Adrenal gland (tissue), 9 donors: ENCODE measurements at regions not wholly inside any gene's neighbourhood (a gene's known extent, or its start where the extent isn't known, plus 50 kb on each side); places are given as distances from the start of the nearest gene placed in this dataset.
"Not testable (repeated sequence)": the region's sequence is repeated elsewhere in the genome, so short reads cannot be mapped to it uniquely, and the experiment has no call there.

Experiments used
- DNase-seq, 7 donors: peaks; one replicate each; pipeline ENCODE4 v3.0.0-alpha.2; 2019 to 2020
- H3K27ac ChIP-seq, 5 donors: fragments of 200-600 bp; sonication (generic) in 4 of 5; 1 replicate in 3 of 5; 2 replicates in 2 of 5; pipeline versions ENCODE4 v1.5.1 to v1.8.0; 2016 to 2020; ENCODE audit warnings: mild to moderate bottlenecking in 1 of 5
- H3K27me3 ChIP-seq: fragments of 200-600 bp; 2 replicates; pipeline ENCODE4 v1.8.0; 2021
- H3K36me3 ChIP-seq, 2 donors: fragments of 200-600 bp; replicated peaks in 1 of 2; 1 replicate in 1 of 2; 2 replicates in 1 of 2; pipeline versions ENCODE4 v1.5.1 to v1.8.0; 2018 to 2022
- H3K4me1 ChIP-seq, 2 donors: fragments of 200-600 bp; replicated peaks in 1 of 2; 1 replicate in 1 of 2; 2 replicates in 1 of 2; pipeline versions ENCODE4 v1.5.1 to v1.8.0; 2018 to 2021
- H3K4me3 ChIP-seq, 4 donors: fragments of 200-600 bp; sonication (generic) in 3 of 4; one replicate each; pipeline ENCODE4 v1.5.1; 2016 to 2018
- H3K9me3 ChIP-seq, 3 donors: fragments of 200-600 bp; sonication (generic) in 1 of 3; replicated peaks in 1 of 3; 1 replicate in 2 of 3; 2 replicates in 1 of 3; pipeline versions ENCODE4 v1.5.1 to v1.8.0; 2016 to 2021
- POLR2A ChIP-seq, 2 donors: fragments of 450-650 bp; IDR thresholded peaks; one replicate each; pipeline ENCODE4 v1.6.1; 2017; ENCODE audit warnings: antibody characterized with exemption in 2 of 2, mild to moderate bottlenecking in 2 of 2, moderate library complexity in 1 of 2
- WGBS, 4 donors: extraction: QIAGEN DNeasy Blood & Tissue Kit in 2 of 4; methylation state at CpG; one replicate each; pipeline versions ENCODE4 v1.1.5 to v1.1.7; 2013 to 2017; 5-methylcytosine and 5-hydroxymethylcytosine counted together
- intact Hi-C, 2 donors: fragments of 100-400 bp; cut with DNase I; formaldehyde crosslinking; loops; one replicate each; pipeline versions ENCODE4 v1.14.1 to v1.15.0; 2022 to 2023
- TF ChIP-seq, protein P1 (sequence below), 6 experiments: fragments of 450-650 bp in 4 of 6; fragments of 200-600 bp in 2 of 6; sonication (generic) in 1 of 6; IDR thresholded peaks; 1 replicate in 5 of 6; 2 replicates in 1 of 6; pipeline versions ENCODE4 v1.5.1 to v1.8.0; 2016 to 2021; ENCODE audit warnings: antibody characterized with exemption in 6 of 6, mild to moderate bottlenecking in 2 of 6, moderate library complexity in 1 of 6
- donor health status: healthy with polysubstance abuse.
- donor health status: Bipolar disorder and iron deficiency.
- donor health status: DM: yes; HTN: yes; CAD: no.
- donor health status: DM: no; HTN: no; CAD: no.
- donor health status: DM: no; HTN: no; CAD: no.

DNA sequence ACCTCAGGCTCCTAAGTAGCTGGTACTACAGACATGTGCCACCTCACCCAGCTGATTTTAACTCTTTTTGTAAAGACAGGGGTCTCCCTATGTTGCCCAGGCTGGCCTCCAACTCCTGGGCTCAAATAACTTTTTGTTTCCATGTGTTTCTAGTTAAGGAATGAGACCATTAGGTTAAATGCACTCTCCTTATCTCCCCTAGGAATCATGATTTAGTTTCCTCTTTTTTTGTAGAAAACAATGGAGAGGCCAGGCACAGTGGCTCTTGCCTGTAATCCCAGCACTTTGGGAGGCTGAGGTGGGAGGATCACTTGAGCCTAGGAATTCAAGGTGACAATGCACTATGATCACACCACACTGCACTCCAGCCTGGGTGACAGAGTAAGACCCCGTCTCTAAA lies 198.8 kb upstream of the C2CD4B start:
- Histone ChIP-seq H3K9me3 (no peaks in the 10 kb centered on the region), H3K4me3 (no peak overlapping the region), H3K27ac (no peak overlapping the region), H3K36me3 (no peaks in the 10 kb centered on the region), H3K4me1 (no peaks in the 10 kb centered on the region), H3K27me3 (peaks cover 6% of the 10 kb centered on the region)
- DNase-seq, result no peak
- WGBS, 4 donors, result 39 to 70% (median 64%) methylated on average over 1 of the region's 1 CpG
- intact Hi-C loops, result no loop called here
- no peak for TF ChIP-seq POLR2A (IDR thresholded peaks at IDR 0.05)
- TF ChIP-seq, protein P1, sequence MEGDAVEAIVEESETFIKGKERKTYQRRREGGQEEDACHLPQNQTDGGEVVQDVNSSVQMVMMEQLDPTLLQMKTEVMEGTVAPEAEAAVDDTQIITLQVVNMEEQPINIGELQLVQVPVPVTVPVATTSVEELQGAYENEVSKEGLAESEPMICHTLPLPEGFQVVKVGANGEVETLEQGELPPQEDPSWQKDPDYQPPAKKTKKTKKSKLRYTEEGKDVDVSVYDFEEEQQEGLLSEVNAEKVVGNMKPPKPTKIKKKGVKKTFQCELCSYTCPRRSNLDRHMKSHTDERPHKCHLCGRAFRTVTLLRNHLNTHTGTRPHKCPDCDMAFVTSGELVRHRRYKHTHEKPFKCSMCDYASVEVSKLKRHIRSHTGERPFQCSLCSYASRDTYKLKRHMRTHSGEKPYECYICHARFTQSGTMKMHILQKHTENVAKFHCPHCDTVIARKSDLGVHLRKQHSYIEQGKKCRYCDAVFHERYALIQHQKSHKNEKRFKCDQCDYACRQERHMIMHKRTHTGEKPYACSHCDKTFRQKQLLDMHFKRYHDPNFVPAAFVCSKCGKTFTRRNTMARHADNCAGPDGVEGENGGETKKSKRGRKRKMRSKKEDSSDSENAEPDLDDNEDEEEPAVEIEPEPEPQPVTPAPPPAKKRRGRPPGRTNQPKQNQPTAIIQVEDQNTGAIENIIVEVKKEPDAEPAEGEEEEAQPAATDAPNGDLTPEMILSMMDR (IDR thresholded peaks at IDR 0.05), result no peak

DNA sequence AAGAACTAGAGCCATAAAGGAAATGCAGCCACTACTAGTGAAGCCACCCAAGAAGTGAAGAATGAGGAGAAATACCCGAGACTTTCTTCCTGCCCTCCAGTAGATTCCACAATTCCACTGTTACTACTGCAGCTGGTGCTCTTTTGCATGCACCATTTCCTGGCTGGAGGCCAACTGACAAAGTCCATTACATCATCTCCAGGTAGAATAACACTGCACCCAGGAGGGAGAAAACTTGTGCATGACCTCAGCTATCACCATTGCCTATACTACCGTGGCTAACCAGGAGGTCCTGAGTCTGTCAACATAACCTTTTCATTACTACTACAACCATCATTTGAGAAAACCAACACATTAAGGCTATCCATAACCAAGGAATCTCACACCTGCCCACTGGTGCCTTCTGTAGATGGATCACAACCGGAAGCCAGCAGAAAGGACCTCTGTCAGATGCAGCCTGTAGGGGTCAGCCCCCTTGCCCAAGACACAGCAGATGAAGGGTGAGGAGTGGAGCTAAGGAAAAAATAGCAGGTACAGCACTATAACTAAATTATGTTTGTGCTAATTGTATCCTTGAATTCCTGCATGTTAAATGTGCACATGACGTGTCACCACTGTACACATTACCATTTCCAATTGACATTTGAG lies 200.8 kb upstream of the C2CD4B start:
- 69 to 80% (median 75%) methylated on average over 4 of the region's 4 CpGs for WGBS, 4 donors
- TF ChIP-seq, protein P1 (IDR thresholded peaks at IDR 0.05), result no peak
- TF ChIP-seq POLR2A (IDR thresholded peaks at IDR 0.05), result no peak
- Histone ChIP-seq H3K4me3 (no peak overlapping the region), H3K27me3 (no peaks in the 10 kb centered on the region), H3K36me3 (no peaks in the 10 kb centered on the region), H3K4me1 (no peaks in the 10 kb centered on the region), H3K9me3 (no peaks in the 10 kb centered on the region), H3K27ac (no peak overlapping the region)
- intact Hi-C loops, result no loop called here
- DNase-seq, result no peak

DNA sequence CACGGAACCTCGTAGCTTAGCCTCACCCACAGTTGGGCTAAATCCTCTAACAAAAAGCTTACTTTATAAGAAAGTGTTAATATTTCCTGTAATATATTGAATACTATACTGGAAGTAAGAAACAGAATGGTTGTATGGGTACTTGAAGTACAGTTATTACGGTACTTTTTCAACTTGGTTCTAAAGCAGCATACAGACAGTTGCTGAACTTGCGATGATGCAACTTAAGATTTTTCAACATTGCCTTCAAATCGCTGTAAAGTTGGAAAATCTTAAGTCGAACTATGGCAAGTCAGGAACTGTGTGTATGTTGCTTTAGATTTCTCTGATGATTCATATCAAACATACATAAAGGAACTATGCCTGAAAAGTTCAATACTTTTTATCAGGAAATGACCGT lies 204.4 kb upstream of the C2CD4B start:
- H3K4me1 ChIP-seq, result no peaks in the 10 kb centered on the region
- H3K27ac ChIP-seq, result no peak overlapping the region
- H3K27me3 ChIP-seq, result no peaks in the 10 kb centered on the region
- DNase-seq, result no peak
- no peaks in the 10 kb centered on the region for H3K36me3 ChIP-seq
- TF ChIP-seq POLR2A (IDR thresholded peaks at IDR 0.05), result no peak
- TF ChIP-seq, protein P1 (IDR thresholded peaks at IDR 0.05), result no peak
- intact Hi-C loops, result no loop called here
- H3K9me3 ChIP-seq, result no peaks in the 10 kb centered on the region
- no peak overlapping the region for H3K4me3 ChIP-seq
- 64 to 75% (median 68%) methylated on average over 7 of the region's 7 CpGs for WGBS, 4 donors

DNA sequence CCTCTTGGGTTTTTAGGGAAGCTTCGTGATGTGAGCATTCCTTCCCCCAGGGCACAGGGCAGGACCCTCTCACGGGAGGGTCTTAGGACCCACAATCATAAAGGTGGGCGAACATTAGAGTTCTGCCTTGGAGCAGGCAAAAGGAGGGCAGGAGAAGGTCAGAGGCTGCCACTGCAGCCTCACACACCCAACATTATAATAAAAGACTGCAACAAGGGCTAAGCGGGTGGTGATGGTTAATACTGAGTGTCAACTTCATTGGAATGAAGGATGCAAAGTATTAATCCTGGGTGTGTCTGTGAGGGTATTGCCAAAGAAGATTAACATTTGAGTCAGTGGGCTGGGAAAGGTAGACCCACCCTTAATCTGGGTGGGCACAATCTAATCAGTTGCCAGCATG lies 206.6 kb upstream of the C2CD4B start:
- WGBS, 4 donors, result 75 to 84% (median 79%) methylated on average over 4 of the region's 4 CpGs
- H3K4me1 ChIP-seq, H3K4me3 ChIP-seq: not testable (repeated sequence)

DNA sequence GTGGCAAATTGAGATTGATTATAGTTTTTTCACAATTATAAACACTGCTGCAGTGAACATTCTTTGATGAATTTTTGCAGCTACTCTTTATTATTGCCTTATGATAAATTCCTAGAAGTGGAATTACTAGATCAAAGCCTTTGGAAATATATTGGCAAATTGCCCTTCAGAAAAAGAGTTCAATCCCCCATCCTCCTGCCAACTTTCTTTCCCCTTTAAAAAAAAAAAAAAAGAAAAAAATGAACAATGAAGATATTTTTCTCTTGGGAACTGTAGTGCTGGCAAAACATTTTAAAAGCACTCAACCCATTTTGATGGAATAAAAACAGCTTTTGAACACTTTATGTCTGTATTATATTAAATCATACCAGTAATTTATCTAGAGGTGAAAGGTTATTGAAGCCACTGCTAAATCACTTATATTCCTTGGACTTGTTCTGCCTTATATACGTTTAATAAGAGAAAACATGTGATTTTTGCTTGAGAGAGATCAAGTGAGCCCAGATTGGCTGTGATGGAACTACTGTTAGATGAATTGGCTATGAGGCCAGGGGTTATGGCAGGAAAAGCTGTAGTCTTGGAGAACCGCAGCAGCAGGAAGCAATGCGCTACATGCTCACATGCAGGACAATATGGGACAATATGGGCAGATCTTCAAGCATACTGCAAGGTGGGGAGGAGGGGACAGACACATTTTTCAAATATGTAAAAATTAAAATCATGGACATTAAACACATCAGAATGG lies 212.8 kb upstream of the C2CD4B start:
- DNase-seq, result no peak
- WGBS, 4 donors, result 48 to 63% (median 60%) methylated on average over 3 of the region's 3 CpGs
- no peaks in the 10 kb centered on the region for H3K4me1 ChIP-seq
- H3K27ac ChIP-seq, result no peak overlapping the region
- no peaks in the 10 kb centered on the region for H3K9me3 ChIP-seq
- no peak overlapping the region for H3K4me3 ChIP-seq
- H3K27me3 ChIP-seq, result no peaks in the 10 kb centered on the region
- intact Hi-C loops, result no loop called here
- no peaks in the 10 kb centered on the region for H3K36me3 ChIP-seq
- TF ChIP-seq, protein P1 (IDR thresholded peaks at IDR 0.05), result no peak
- no peak for TF ChIP-seq POLR2A (IDR thresholded peaks at IDR 0.05)

More for the DNA sequence above, 206.6 kb upstream of the C2CD4B start:
- intact Hi-C loops, DNase-seq, H3K27ac ChIP-seq, H3K9me3 ChIP-seq, H3K27me3 ChIP-seq, H3K36me3 ChIP-seq: not testable (repeated sequence)
